HEK293 (cell line): ENCODE measurements at regions not wholly inside any gene's neighbourhood (a gene's known extent, or its start where the extent isn't known, plus 50 kb on each side); places are given as distances from the start of the nearest gene placed in this dataset.

Experiments
- REST ChIP-seq: fragments of 450-650 bp; formaldehyde crosslinking; IDR thresholded peaks from 2 replicates; pipeline ENCODE4 v1.5.1; 2016; ENCODE audit warnings: missing biosample characterization, missing genetic modification characterization
- SETDB1 ChIP-seq: IDR thresholded peaks from one replicate; pipeline ENCODE4 v1.6.1; 2017; ENCODE audit warnings: mild to moderate bottlenecking, low read length, moderate library complexity, mixed read lengths; ENCODE audit not compliant: insufficient read length

- no peak for TF ChIP-seq SETDB1
- TF ChIP-seq REST (tag by site-specific recombination) = no peak
Observed at GRCh38 chr1:212190169-212190568, 95.0 kb upstream of the PPP2R5A start.
